Adrenal gland (tissue), 9 donors: ENCODE measurements at regions not wholly inside any gene's neighbourhood (a gene's known extent, or its start where the extent isn't known, plus 50 kb on each side); places are given as distances from the start of the nearest gene placed in this dataset.

Source experiments
- DNase-seq, 7 donors: peaks; one replicate each; pipeline ENCODE4 v3.0.0-alpha.2; 2019 to 2020
- H3K27ac ChIP-seq, 5 donors: fragments of 200-600 bp; sonication (generic) in 4 of 5; 1 replicate in 3 of 5; 2 replicates in 2 of 5; pipeline versions ENCODE4 v1.5.1 to v1.8.0; 2016 to 2020; ENCODE audit warnings: mild to moderate bottlenecking in 1 of 5
- H3K27me3 ChIP-seq: fragments of 200-600 bp; 2 replicates; pipeline ENCODE4 v1.8.0; 2021
- H3K36me3 ChIP-seq, 2 donors: fragments of 200-600 bp; replicated peaks in 1 of 2; 1 replicate in 1 of 2; 2 replicates in 1 of 2; pipeline versions ENCODE4 v1.5.1 to v1.8.0; 2018 to 2022
- H3K4me1 ChIP-seq, 2 donors: fragments of 200-600 bp; replicated peaks in 1 of 2; 1 replicate in 1 of 2; 2 replicates in 1 of 2; pipeline versions ENCODE4 v1.5.1 to v1.8.0; 2018 to 2021
- H3K4me3 ChIP-seq, 4 donors: fragments of 200-600 bp; sonication (generic) in 3 of 4; one replicate each; pipeline ENCODE4 v1.5.1; 2016 to 2018
- H3K9me3 ChIP-seq, 3 donors: fragments of 200-600 bp; sonication (generic) in 1 of 3; replicated peaks in 1 of 3; 1 replicate in 2 of 3; 2 replicates in 1 of 3; pipeline versions ENCODE4 v1.5.1 to v1.8.0; 2016 to 2021
- POLR2A ChIP-seq, 2 donors: fragments of 450-650 bp; IDR thresholded peaks; one replicate each; pipeline ENCODE4 v1.6.1; 2017; ENCODE audit warnings: antibody characterized with exemption in 2 of 2, mild to moderate bottlenecking in 2 of 2, moderate library complexity in 1 of 2
- WGBS, 4 donors: extraction: QIAGEN DNeasy Blood & Tissue Kit in 2 of 4; methylation state at CpG; one replicate each; pipeline versions ENCODE4 v1.1.5 to v1.1.7; 2013 to 2017; 5-methylcytosine and 5-hydroxymethylcytosine counted together
- intact Hi-C, 2 donors: fragments of 100-400 bp; cut with DNase I; formaldehyde crosslinking; loops; one replicate each; pipeline versions ENCODE4 v1.14.1 to v1.15.0; 2022 to 2023
- TF ChIP-seq, protein P1 (sequence below), 6 experiments: fragments of 450-650 bp in 4 of 6; fragments of 200-600 bp in 2 of 6; sonication (generic) in 1 of 6; IDR thresholded peaks; 1 replicate in 5 of 6; 2 replicates in 1 of 6; pipeline versions ENCODE4 v1.5.1 to v1.8.0; 2016 to 2021; ENCODE audit warnings: antibody characterized with exemption in 6 of 6, mild to moderate bottlenecking in 2 of 6, moderate library complexity in 1 of 6
- donor health status: healthy with polysubstance abuse.
- donor health status: Bipolar disorder and iron deficiency.
- donor health status: DM: yes; HTN: yes; CAD: no.
- donor health status: DM: no; HTN: no; CAD: no.
- donor health status: DM: no; HTN: no; CAD: no.

DNA sequence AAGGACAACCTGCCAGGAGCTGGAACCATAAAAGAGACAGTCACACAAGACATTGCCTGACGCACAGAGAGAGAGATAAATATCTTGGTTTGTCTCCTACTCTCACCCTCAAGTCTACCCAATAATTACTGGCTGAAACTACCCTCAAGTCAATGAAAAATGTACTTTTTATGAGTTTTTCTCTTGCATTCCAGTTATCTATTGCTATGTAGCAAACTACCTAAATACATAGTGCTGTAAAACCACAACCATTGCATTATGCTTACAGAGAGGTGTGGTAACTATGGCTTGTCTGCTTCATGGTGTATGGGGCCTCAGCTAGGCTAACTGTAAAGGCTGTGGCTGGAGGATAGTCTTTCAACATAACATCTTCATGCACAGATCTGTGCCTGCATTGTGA lies 247.8 kb downstream of the HAO1 start:
- no peaks in the 10 kb centered on the region for H3K36me3 ChIP-seq
- no peaks in the 10 kb centered on the region for H3K9me3 ChIP-seq
- H3K4me3 ChIP-seq, result no peak overlapping the region
- intact Hi-C loops, result no loop called here
- DNase-seq, result peak in 1 of 7 donors; percentile 19
- H3K4me1 ChIP-seq, result peaks cover 0 to 6% of the 10 kb centered on the region in 2 donors
- H3K27me3 ChIP-seq, result no peaks in the 10 kb centered on the region
- no peak overlapping the region for H3K27ac ChIP-seq
- WGBS, 4 donors, result 24 to 71% (median 32%) methylated on average over 1 of the region's 1 CpG
- TF ChIP-seq, protein P1, sequence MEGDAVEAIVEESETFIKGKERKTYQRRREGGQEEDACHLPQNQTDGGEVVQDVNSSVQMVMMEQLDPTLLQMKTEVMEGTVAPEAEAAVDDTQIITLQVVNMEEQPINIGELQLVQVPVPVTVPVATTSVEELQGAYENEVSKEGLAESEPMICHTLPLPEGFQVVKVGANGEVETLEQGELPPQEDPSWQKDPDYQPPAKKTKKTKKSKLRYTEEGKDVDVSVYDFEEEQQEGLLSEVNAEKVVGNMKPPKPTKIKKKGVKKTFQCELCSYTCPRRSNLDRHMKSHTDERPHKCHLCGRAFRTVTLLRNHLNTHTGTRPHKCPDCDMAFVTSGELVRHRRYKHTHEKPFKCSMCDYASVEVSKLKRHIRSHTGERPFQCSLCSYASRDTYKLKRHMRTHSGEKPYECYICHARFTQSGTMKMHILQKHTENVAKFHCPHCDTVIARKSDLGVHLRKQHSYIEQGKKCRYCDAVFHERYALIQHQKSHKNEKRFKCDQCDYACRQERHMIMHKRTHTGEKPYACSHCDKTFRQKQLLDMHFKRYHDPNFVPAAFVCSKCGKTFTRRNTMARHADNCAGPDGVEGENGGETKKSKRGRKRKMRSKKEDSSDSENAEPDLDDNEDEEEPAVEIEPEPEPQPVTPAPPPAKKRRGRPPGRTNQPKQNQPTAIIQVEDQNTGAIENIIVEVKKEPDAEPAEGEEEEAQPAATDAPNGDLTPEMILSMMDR (IDR thresholded peaks at IDR 0.05), result no peak
- TF ChIP-seq POLR2A (IDR thresholded peaks at IDR 0.05), result no peak

GRCh38 chr20:7693761-7694160 lies 246.5 kb downstream of the HAO1 start:
- no peak overlapping the region for H3K27ac ChIP-seq
- peaks cover 0 to 6% of the 10 kb centered on the region in 2 donors for H3K4me1 ChIP-seq
- DNase-seq, result no peak
- no peaks in the 10 kb centered on the region for H3K9me3 ChIP-seq
- H3K4me3 ChIP-seq, result no peak overlapping the region
- intact Hi-C loops, result no loop called here
- no peaks in the 10 kb centered on the region for H3K27me3 ChIP-seq
- no peaks in the 10 kb centered on the region for H3K36me3 ChIP-seq
- TF ChIP-seq POLR2A (IDR thresholded peaks at IDR 0.05), result no peak
- TF ChIP-seq, protein P1 (IDR thresholded peaks at IDR 0.05), result no peak

- no peak for TF ChIP-seq POLR2A (IDR thresholded peaks at IDR 0.05)
- TF ChIP-seq, protein P1 (IDR thresholded peaks at IDR 0.05), result no peak
- H3K9me3 ChIP-seq, result no peaks in the 10 kb centered on the region
- H3K4me1 ChIP-seq, result peaks cover 0 to 6% of the 10 kb centered on the region in 2 donors
- WGBS, 4 donors, result 62 to 77% (median 70%) methylated on average over 5 of the region's 5 CpGs
- no peak overlapping the region for H3K27ac ChIP-seq
- H3K27me3 ChIP-seq, result no peaks in the 10 kb centered on the region
- no peak overlapping the region for H3K4me3 ChIP-seq
- intact Hi-C loops, result no loop called here
- H3K36me3 ChIP-seq, result no peaks in the 10 kb centered on the region
- DNase-seq, result no peak
Measured at GRCh38 chr20:7695051-7695495, 245.2 kb downstream of the HAO1 start.

- Histone ChIP-seq H3K36me3 (no peaks in the 10 kb centered on the region), H3K27me3 (no peaks in the 10 kb centered on the region), H3K4me3 (no peak overlapping the region), H3K9me3 (no peaks in the 10 kb centered on the region), H3K27ac (no peak overlapping the region), H3K4me1 (peaks cover 0 to 6% of the 10 kb centered on the region in 2 donors)
- intact Hi-C loops, result no loop called here
- DNase-seq, result no peak
- TF ChIP-seq, protein P1 (IDR thresholded peaks at IDR 0.05), result no peak
- TF ChIP-seq POLR2A (IDR thresholded peaks at IDR 0.05), result no peak
Measured at GRCh38 chr20:7695635-7696034, 244.6 kb downstream of the HAO1 start.
